PC-3 (cell line): ENCODE measurements at regions not wholly inside any gene's neighbourhood (a gene's known extent, or its start where the extent isn't known, plus 50 kb on each side); places are given as distances from the start of the nearest gene placed in this dataset.

Experiments
- CTCF ChIP-seq: fragments of 300-600 bp; sonication (generic); conservative IDR thresholded peaks from 2 replicates; pipeline ENCODE4 v1.5.1; 2017; ENCODE audit warnings: antibody characterized with exemption, low read depth, mild to moderate bottlenecking, low read length
- EZH2 ChIP-seq: fragments of 300-600 bp; sonication (generic); IDR thresholded peaks from one replicate; pipeline ENCODE4 v1.6.1; 2017; ENCODE audit warnings: antibody characterized with exemption, mild to moderate bottlenecking, low read length; ENCODE audit not compliant: unreplicated experiment
- EZH2phosphoT487 ChIP-seq: fragments of 300-600 bp; sonication (generic); IDR thresholded peaks from 2 replicates; pipeline ENCODE4 v1.6.1; 2018; ENCODE audit warnings: mild to moderate bottlenecking, antibody characterized with exemption, low read length, borderline replicate concordance

DNA sequence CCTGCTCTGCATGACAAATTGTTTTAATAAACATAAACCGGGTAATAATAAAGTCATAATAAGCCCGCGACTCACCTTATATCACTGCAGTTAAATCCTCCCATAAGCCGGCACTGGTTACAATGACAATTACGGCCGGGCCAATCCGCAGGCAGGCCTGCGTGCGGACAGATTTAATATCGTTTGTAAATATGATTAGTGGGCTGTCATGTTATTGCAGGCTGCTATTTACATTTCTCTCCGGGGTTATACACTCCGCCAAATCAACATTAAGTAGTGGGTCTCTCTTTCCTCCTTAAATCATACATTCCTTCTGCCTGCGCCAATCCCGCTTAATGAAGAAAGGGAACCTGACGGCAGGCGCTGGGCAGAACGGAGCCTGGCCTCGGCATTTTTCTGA lies 51.8 kb upstream of the LMO1 start:
- TF ChIP-seq EZH2 (no peak), CTCF (no peak), EZH2phosphoT487 (no peak)
